Osteocyte (in vitro differentiated cells): ENCODE measurements at regions not wholly inside any gene's neighbourhood (a gene's known extent, or its start where the extent isn't known, plus 50 kb on each side); places are given as distances from the start of the nearest gene placed in this dataset.

Experiments
- DNase-seq: peaks from one replicate; pipeline ENCODE4 v3.0.0; 2021; ENCODE audit warnings: mixed read lengths; ENCODE audit not compliant: unreplicated experiment; ENCODE audit errors: extremely low spot score
- H3K27ac Mint-ChIP-seq: one replicate; pipeline ENCODE4 v1.8.0; 2021; ENCODE audit warnings: mild to moderate bottlenecking, mixed read lengths; ENCODE audit not compliant: unreplicated experiment
- H3K27me3 Mint-ChIP-seq: one replicate; pipeline ENCODE4 v1.8.0; 2021; ENCODE audit warnings: mixed read lengths; ENCODE audit not compliant: unreplicated experiment
- H3K36me3 Mint-ChIP-seq: one replicate; pipeline ENCODE4 v1.8.0; 2021; ENCODE audit warnings: mixed read lengths; ENCODE audit not compliant: unreplicated experiment
- H3K4me1 Mint-ChIP-seq: one replicate; pipeline ENCODE4 v1.8.0; 2021; ENCODE audit warnings: mixed read lengths; ENCODE audit not compliant: unreplicated experiment
- H3K4me3 Mint-ChIP-seq: one replicate; pipeline ENCODE4 v1.8.0; 2021; ENCODE audit warnings: mild to moderate bottlenecking, moderate library complexity, mixed read lengths; ENCODE audit not compliant: unreplicated experiment
- H3K9me3 Mint-ChIP-seq: one replicate; pipeline ENCODE4 v1.8.0; 2021; ENCODE audit warnings: mixed read lengths; ENCODE audit not compliant: unreplicated experiment
- CTCF ChIP-seq: fragments of 200-600 bp; sonication (generic); IDR thresholded peaks from 2 replicates; pipeline ENCODE4 v1.5.0; 2021; ENCODE audit warnings: antibody characterized with exemption, mild to moderate bottlenecking, moderate library complexity

GRCh38 chr1:181308098-181308497 lies 175.2 kb upstream of the CACNA1E start:
- Mint-ChIP-seq H3K27ac (no peak overlapping the region), H3K27me3 (peaks cover 8% of the 10 kb centered on the region), H3K4me1 (no peaks in the 10 kb centered on the region), H3K36me3 (no peaks in the 10 kb centered on the region), H3K4me3 (no peak overlapping the region), H3K9me3 (no peaks in the 10 kb centered on the region)
- TF ChIP-seq CTCF = no peak
- DNase-seq = no peak

- Mint-ChIP-seq H3K27me3 (peaks cover 18% of the 10 kb centered on the region), H3K4me1 (no peaks in the 10 kb centered on the region), H3K9me3 (no peaks in the 10 kb centered on the region), H3K36me3 (no peaks in the 10 kb centered on the region), H3K27ac (no peak overlapping the region), H3K4me3 (no peak overlapping the region)
- no peak for DNase-seq
- TF ChIP-seq CTCF = no peak
These were observed 172.8 kb upstream of the CACNA1E start for GRCh38 chr1:181310560-181310959.

- Mint-ChIP-seq H3K27ac (no peak overlapping the region), H3K27me3 (peaks cover 39% of the 10 kb centered on the region), H3K36me3 (no peaks in the 10 kb centered on the region), H3K9me3 (no peaks in the 10 kb centered on the region), H3K4me3 (no peak overlapping the region), H3K4me1 (peaks cover 4% of the 10 kb centered on the region)
- no peak for TF ChIP-seq CTCF
- DNase-seq = no peak
These were observed 170.4 kb upstream of the CACNA1E start for GRCh38 chr1:181312946-181313345.

GRCh38 chr1:181313466-181313865 lies 169.9 kb upstream of the CACNA1E start:
- Mint-ChIP-seq H3K36me3 (no peaks in the 10 kb centered on the region), H3K4me3 (no peak overlapping the region), H3K27me3 (peaks cover 43% of the 10 kb centered on the region), H3K4me1 (peaks cover 5% of the 10 kb centered on the region), H3K9me3 (no peaks in the 10 kb centered on the region), H3K27ac (no peak overlapping the region)
- TF ChIP-seq CTCF = no peak
- no peak for DNase-seq

GRCh38 chr1:181314010-181314409 lies 169.3 kb upstream of the CACNA1E start:
- H3K9me3 Mint-ChIP-seq = no peaks in the 10 kb centered on the region
- no peak overlapping the region for H3K27ac Mint-ChIP-seq
- H3K4me3 Mint-ChIP-seq = no peak overlapping the region
- no peak for TF ChIP-seq CTCF
- DNase-seq = no peak
- H3K4me1 Mint-ChIP-seq = peaks cover 5% of the 10 kb centered on the region
- H3K36me3 Mint-ChIP-seq = no peaks in the 10 kb centered on the region
- H3K27me3 Mint-ChIP-seq = peaks cover 48% of the 10 kb centered on the region
